ENCODE measurements at regions not wholly inside any gene's neighbourhood (a gene's known extent, or its start where the extent isn't known, plus 50 kb on each side); places are given as distances from the start of the nearest gene placed in this dataset.

- TF ChIP-seq POLR2AphosphoS5 (IDR thresholded peaks at IDR 0.05; ENCODE audit: borderline replicate concordance, low read depth, low read length), result no peak
- no peak for TF ChIP-seq EZH2 (IDR thresholded peaks at IDR 0.05)
Observed at GRCh38 chr4:149889991-149890390, 74.3 kb upstream of the IQCM start.

Measured in SK-N-MC (cell line).